HEK293 (cell line): ENCODE measurements at regions not wholly inside any gene's neighbourhood (a gene's known extent, or its start where the extent isn't known, plus 50 kb on each side); places are given as distances from the start of the nearest gene placed in this dataset.

Source experiments
- BCL6B ChIP-seq: fragments of 450-650 bp; formaldehyde crosslinking; IDR thresholded peaks from 2 replicates; pipeline ENCODE4 v1.5.1; 2017; ENCODE audit warnings: missing biosample characterization, missing genetic modification characterization
- EGR2 ChIP-seq: fragments of 450-650 bp; formaldehyde crosslinking; IDR thresholded peaks from 2 replicates; pipeline ENCODE4 v1.5.1; 2016; ENCODE audit warnings: low read depth, missing biosample characterization, missing genetic modification characterization
- FEZF1 ChIP-seq: fragments of 450-650 bp; formaldehyde crosslinking; IDR thresholded peaks from 2 replicates; pipeline ENCODE4 v1.5.1; 2016; ENCODE audit warnings: missing biosample characterization, missing genetic modification characterization
- KLF7 ChIP-seq: fragments of 450-650 bp; formaldehyde crosslinking; IDR thresholded peaks from 2 replicates; pipeline ENCODE4 v1.5.1; 2016; ENCODE audit warnings: missing biosample characterization, missing genetic modification characterization, borderline replicate concordance
- MEIS1 ChIP-seq: sonication (generic); formaldehyde crosslinking; IDR thresholded peaks from 2 replicates; pipeline ENCODE4 v1.8.1; 2022; ENCODE audit warnings: missing genetic modification reagents, mild to moderate bottlenecking, borderline replicate concordance
- PRDM1 ChIP-seq: fragments of 450-650 bp; formaldehyde crosslinking; IDR thresholded peaks from 2 replicates; pipeline ENCODE4; 2016; ENCODE audit warnings: missing biosample characterization, missing genetic modification characterization
- YY1 ChIP-seq: fragments of 450-650 bp; formaldehyde crosslinking; IDR thresholded peaks from 2 replicates; pipeline ENCODE4 v1.5.1; 2018; ENCODE audit warnings: missing biosample characterization, missing genetic modification characterization
- ZBTB17 ChIP-seq: fragments of 450-650 bp; formaldehyde crosslinking; IDR thresholded peaks from 2 replicates; pipeline ENCODE4 v1.5.1; 2016; ENCODE audit warnings: missing biosample characterization, missing genetic modification characterization
- ZNF10 ChIP-seq: fragments of 450-650 bp; formaldehyde crosslinking; IDR thresholded peaks from 2 replicates; pipeline ENCODE4 v1.5.1; 2017; ENCODE audit warnings: missing biosample characterization, missing genetic modification characterization
- ZNF121 ChIP-seq: fragments of 450-650 bp; formaldehyde crosslinking; IDR thresholded peaks from 2 replicates; pipeline ENCODE4 v1.5.1; 2016; ENCODE audit warnings: missing biosample characterization, missing genetic modification characterization
- ZNF133 ChIP-seq: fragments of 450-650 bp; formaldehyde crosslinking; IDR thresholded peaks from 2 replicates; pipeline ENCODE4 v1.5.1; 2016; ENCODE audit warnings: missing biosample characterization, missing genetic modification characterization
- ZNF140 ChIP-seq: fragments of 450-650 bp; formaldehyde crosslinking; IDR thresholded peaks from 2 replicates; pipeline ENCODE4 v1.5.1; 2016; ENCODE audit warnings: missing biosample characterization, missing genetic modification characterization
- ZNF223 ChIP-seq: fragments of 450-650 bp; formaldehyde crosslinking; IDR thresholded peaks from 2 replicates; pipeline ENCODE4 v1.5.1; 2016; ENCODE audit warnings: missing biosample characterization, missing genetic modification characterization
- ZNF23 ChIP-seq: fragments of 450-650 bp; formaldehyde crosslinking; IDR thresholded peaks from 2 replicates; pipeline ENCODE4 v1.5.1; 2016; ENCODE audit warnings: missing biosample characterization, missing genetic modification characterization, borderline replicate concordance
- ZNF248 ChIP-seq: fragments of 450-650 bp; formaldehyde crosslinking; IDR thresholded peaks from 2 replicates; pipeline ENCODE4 v1.5.1; 2017; ENCODE audit warnings: missing biosample characterization, missing genetic modification characterization
- ZNF391 ChIP-seq: fragments of 450-650 bp; formaldehyde crosslinking; IDR thresholded peaks from 2 replicates; pipeline ENCODE4 v1.5.1; 2016; ENCODE audit warnings: low read depth, missing biosample characterization, missing genetic modification characterization, borderline replicate concordance
- ZNF398 ChIP-seq: fragments of 450-650 bp; formaldehyde crosslinking; IDR thresholded peaks from 2 replicates; pipeline ENCODE4 v1.5.1; 2017; ENCODE audit warnings: missing biosample characterization, missing genetic modification characterization
- ZNF501 ChIP-seq: fragments of 450-650 bp; formaldehyde crosslinking; IDR thresholded peaks from 2 replicates; pipeline ENCODE4 v1.5.1; 2016; ENCODE audit warnings: missing biosample characterization, missing genetic modification characterization
- ZNF560 ChIP-seq: fragments of 450-650 bp; formaldehyde crosslinking; IDR thresholded peaks from 2 replicates; pipeline ENCODE4 v1.5.1; 2017; ENCODE audit warnings: missing biosample characterization, missing genetic modification characterization, borderline replicate concordance
- ZNF600 ChIP-seq: fragments of 450-650 bp; formaldehyde crosslinking; IDR thresholded peaks from 2 replicates; pipeline ENCODE4 v1.5.1; 2016; ENCODE audit warnings: missing biosample characterization, missing genetic modification characterization
- ZNF623 ChIP-seq: fragments of 450-650 bp; formaldehyde crosslinking; IDR thresholded peaks from 2 replicates; pipeline ENCODE4 v1.5.1; 2016; ENCODE audit warnings: missing biosample characterization, missing genetic modification characterization
- ZNF677 ChIP-seq: fragments of 450-650 bp; IDR thresholded peaks from 2 replicates; pipeline ENCODE4 v1.5.0; 2018; ENCODE audit warnings: missing biosample characterization, mild to moderate bottlenecking, missing genetic modification characterization, moderate library complexity
- ZNF785 ChIP-seq: fragments of 450-650 bp; formaldehyde crosslinking; IDR thresholded peaks from 2 replicates; pipeline ENCODE4 v1.5.1; 2016; ENCODE audit warnings: missing biosample characterization, missing genetic modification characterization
- ZXDB ChIP-seq: fragments of 450-650 bp; formaldehyde crosslinking; IDR thresholded peaks from 2 replicates; pipeline ENCODE4 v1.5.1; 2016; ENCODE audit warnings: missing biosample characterization, missing genetic modification characterization
- TF ChIP-seq, protein P1 (sequence below): fragments of 450-650 bp; formaldehyde crosslinking; IDR thresholded peaks from 2 replicates; pipeline ENCODE4 v1.5.1; 2017; ENCODE audit warnings: missing biosample characterization, missing genetic modification characterization
- TF ChIP-seq, protein P2 (sequence below): IDR thresholded peaks from 2 replicates; pipeline ENCODE4 v1.6.1; 2011; ENCODE audit warnings: mild to moderate bottlenecking, low read depth, low read length, borderline replicate concordance
- TF ChIP-seq, protein P3 (sequence below): fragments of 450-650 bp; formaldehyde crosslinking; optimal IDR thresholded peaks from 2 replicates; pipeline ENCODE3; 2016; ENCODE audit warnings: missing biosample characterization, mild to moderate bottlenecking, missing genetic modification characterization
- TF ChIP-seq, protein P4 (sequence below): fragments of 450-650 bp; IDR thresholded peaks from 2 replicates; pipeline ENCODE4 v1.5.1; 2018; ENCODE audit warnings: missing biosample characterization, missing genetic modification characterization
- TF ChIP-seq, protein P5 (sequence below): fragments of 450-650 bp; formaldehyde crosslinking; IDR thresholded peaks from 2 replicates; pipeline ENCODE4 v1.5.1; 2017; ENCODE audit warnings: missing biosample characterization, missing genetic modification characterization

- TF ChIP-seq ZNF600 (no peak), ZXDB (tag by site-specific recombination) (peak; percentile 56), ZNF10 (tag by site-specific recombination) (no peak), MEIS1 (CRISPR knock-in tag) (no peak), ZNF560 (tag by site-specific recombination) (no peak), ZNF121 (tag by site-specific recombination) (no peak), ZBTB17 (tag by site-specific recombination) (no peak), YY1 (tag by site-specific recombination) (no peak), ZNF133 (tag by site-specific recombination) (no peak), ZNF677 (tag by site-specific recombination) (no peak), BCL6B (no peak), ZNF501 (tag by site-specific recombination) (no peak), ZNF223 (tag by site-specific recombination) (no peak), PRDM1 (tag by site-specific recombination) (no peak), KLF7 (tag by site-specific recombination) (no peak), EGR2 (tag by site-specific recombination) (no peak), ZNF248 (tag by site-specific recombination) (no peak), ZNF140 (no peak), ZNF623 (tag by site-specific recombination) (no peak), ZNF23 (tag by site-specific recombination) (no peak), ZNF398 (tag by site-specific recombination) (no peak), FEZF1 (tag by site-specific recombination) (peak; percentile 47; the same call in 1 of the 2 replicates), ZNF785 (tag by site-specific recombination) (no peak), ZNF391 (tag by site-specific recombination) (no peak)
- TF ChIP-seq, protein P1, sequence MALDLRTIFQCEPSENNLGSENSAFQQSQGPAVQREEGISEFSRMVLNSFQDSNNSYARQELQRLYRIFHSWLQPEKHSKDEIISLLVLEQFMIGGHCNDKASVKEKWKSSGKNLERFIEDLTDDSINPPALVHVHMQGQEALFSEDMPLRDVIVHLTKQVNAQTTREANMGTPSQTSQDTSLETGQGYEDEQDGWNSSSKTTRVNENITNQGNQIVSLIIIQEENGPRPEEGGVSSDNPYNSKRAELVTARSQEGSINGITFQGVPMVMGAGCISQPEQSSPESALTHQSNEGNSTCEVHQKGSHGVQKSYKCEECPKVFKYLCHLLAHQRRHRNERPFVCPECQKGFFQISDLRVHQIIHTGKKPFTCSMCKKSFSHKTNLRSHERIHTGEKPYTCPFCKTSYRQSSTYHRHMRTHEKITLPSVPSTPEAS (tag by site-specific recombination) = no peak
- TF ChIP-seq, protein P2, sequence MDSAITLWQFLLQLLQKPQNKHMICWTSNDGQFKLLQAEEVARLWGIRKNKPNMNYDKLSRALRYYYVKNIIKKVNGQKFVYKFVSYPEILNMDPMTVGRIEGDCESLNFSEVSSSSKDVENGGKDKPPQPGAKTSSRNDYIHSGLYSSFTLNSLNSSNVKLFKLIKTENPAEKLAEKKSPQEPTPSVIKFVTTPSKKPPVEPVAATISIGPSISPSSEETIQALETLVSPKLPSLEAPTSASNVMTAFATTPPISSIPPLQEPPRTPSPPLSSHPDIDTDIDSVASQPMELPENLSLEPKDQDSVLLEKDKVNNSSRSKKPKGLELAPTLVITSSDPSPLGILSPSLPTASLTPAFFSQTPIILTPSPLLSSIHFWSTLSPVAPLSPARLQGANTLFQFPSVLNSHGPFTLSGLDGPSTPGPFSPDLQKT = no peak
- TF ChIP-seq, protein P3, sequence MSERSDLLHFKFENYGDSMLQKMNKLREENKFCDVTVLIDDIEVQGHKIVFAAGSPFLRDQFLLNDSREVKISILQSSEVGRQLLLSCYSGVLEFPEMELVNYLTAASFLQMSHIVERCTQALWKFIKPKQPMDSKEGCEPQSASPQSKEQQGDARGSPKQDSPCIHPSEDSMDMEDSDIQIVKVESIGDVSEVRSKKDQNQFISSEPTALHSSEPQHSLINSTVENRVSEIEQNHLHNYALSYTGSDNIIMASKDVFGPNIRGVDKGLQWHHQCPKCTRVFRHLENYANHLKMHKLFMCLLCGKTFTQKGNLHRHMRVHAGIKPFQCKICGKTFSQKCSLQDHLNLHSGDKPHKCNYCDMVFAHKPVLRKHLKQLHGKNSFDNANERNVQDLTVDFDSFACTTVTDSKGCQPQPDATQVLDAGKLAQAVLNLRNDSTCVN (tag by site-specific recombination) = no peak
- TF ChIP-seq, protein P4, sequence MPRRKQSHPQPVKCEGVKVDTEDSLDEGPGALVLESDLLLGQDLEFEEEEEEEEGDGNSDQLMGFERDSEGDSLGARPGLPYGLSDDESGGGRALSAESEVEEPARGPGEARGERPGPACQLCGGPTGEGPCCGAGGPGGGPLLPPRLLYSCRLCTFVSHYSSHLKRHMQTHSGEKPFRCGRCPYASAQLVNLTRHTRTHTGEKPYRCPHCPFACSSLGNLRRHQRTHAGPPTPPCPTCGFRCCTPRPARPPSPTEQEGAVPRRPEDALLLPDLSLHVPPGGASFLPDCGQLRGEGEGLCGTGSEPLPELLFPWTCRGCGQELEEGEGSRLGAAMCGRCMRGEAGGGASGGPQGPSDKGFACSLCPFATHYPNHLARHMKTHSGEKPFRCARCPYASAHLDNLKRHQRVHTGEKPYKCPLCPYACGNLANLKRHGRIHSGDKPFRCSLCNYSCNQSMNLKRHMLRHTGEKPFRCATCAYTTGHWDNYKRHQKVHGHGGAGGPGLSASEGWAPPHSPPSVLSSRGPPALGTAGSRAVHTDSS = no peak
- TF ChIP-seq, protein P5, sequence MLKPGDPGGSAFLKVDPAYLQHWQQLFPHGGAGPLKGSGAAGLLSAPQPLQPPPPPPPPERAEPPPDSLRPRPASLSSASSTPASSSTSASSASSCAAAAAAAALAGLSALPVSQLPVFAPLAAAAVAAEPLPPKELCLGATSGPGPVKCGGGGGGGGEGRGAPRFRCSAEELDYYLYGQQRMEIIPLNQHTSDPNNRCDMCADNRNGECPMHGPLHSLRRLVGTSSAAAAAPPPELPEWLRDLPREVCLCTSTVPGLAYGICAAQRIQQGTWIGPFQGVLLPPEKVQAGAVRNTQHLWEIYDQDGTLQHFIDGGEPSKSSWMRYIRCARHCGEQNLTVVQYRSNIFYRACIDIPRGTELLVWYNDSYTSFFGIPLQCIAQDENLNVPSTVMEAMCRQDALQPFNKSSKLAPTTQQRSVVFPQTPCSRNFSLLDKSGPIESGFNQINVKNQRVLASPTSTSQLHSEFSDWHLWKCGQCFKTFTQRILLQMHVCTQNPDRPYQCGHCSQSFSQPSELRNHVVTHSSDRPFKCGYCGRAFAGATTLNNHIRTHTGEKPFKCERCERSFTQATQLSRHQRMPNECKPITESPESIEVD = peak; percentile 54
Measured at GRCh38 chr18:21949326-21950015, 208.9 kb downstream of the MIB1 start (continued).
